A549 (cell line): ENCODE measurements at regions not wholly inside any gene's neighbourhood (a gene's known extent, or its start where the extent isn't known, plus 50 kb on each side); places are given as distances from the start of the nearest gene placed in this dataset.

Experiments used
- ATAC-seq, 2 experiments: fragments of 200-7000 bp in 1 of 2; fragments of >200 bp in 1 of 2; cut with Nextera tagmentation in 1 of 2; cut with Tn5 transposase in 1 of 2; 3 replicates each; pipeline versions ENCODE4 v1.8.0 to v1.9.1; 2018 to 2020; ENCODE audit warnings: mild to moderate bottlenecking in 1 of 2, moderate library complexity in 1 of 2
- CTCF ChIA-PET: fragments of 300-600 bp; sonication (Branson Sonifier 250); formaldehyde crosslinking; extraction: SDS; loops from one replicate; lab custom pipeline; 2021; ENCODE audit warnings: antibody characterized with exemption, inconsistent platforms; lab: Yijun Ruan, JAX
- POLR2A ChIA-PET: fragments of 350-600 bp; formaldehyde crosslinking; extraction: SDS; loops from one replicate; lab custom pipeline; 2021; ENCODE audit warnings: antibody characterized with exemption, inconsistent platforms; lab: Yijun Ruan, JAX
- DNase-seq, 2 experiments: peaks; one replicate each; pipeline versions ENCODE4 v3.0.0 to v3.0.0-alpha.2; 2011 to 2016; ENCODE audit warnings: low read depth in 1 of 2, low spot score in 1 of 2
- FAIRE-seq: peaks from 2 replicates; lab custom pipeline; 2011; peaks lifted over from hg19 to GRCh38; lab: Jason Lieb, UNC
- H3K27ac ChIP-seq, 2 experiments: fragments of >200 bp; sonication (Bioruptor Twin); formaldehyde crosslinking; 3 replicates each; pipeline ENCODE4 v1.5.1; 2016 to 2017
- H3K4me1 ChIP-seq: fragments of >200 bp; sonication (Bioruptor Twin); formaldehyde crosslinking; 3 replicates; pipeline ENCODE4 v1.6.1; 2016
- H3K4me2 ChIP-seq: fragments of >200 bp; sonication (Bioruptor Twin); formaldehyde crosslinking; 3 replicates; pipeline ENCODE4 v1.6.1; 2016
- H3K4me3 ChIP-seq: fragments of >200 bp; sonication (Bioruptor Twin); formaldehyde crosslinking; 3 replicates; pipeline ENCODE4 v1.5.1; 2016
- H3K9me3 ChIP-seq: fragments of >200 bp; sonication (Bioruptor Twin); formaldehyde crosslinking; 3 replicates; pipeline ENCODE4 v1.6.1; 2016
- ATOH8 ChIP-seq: fragments of 250-450 bp; sonication (Bioruptor Pico); IDR thresholded peaks from 2 replicates; pipeline ENCODE4 v1.5.0; 2020; ENCODE audit warnings: low read depth, mild to moderate bottlenecking, moderate library complexity
- BHLHE40 ChIP-seq: IDR thresholded peaks from 2 replicates; pipeline ENCODE4 v1.6.1; 2012; ENCODE audit warnings: low read depth, low read length, inconsistent platforms
- CBX8 ChIP-seq: fragments of 200-600 bp; sonication (generic); IDR thresholded peaks from 2 replicates; pipeline ENCODE4 v1.6.1; 2016
- CEBPB ChIP-seq, 2 experiments: fragments of >200 bp in 1 of 2; sonication (Bioruptor Twin) in 1 of 2; formaldehyde crosslinking in 1 of 2; IDR thresholded peaks; 2 replicates each; pipeline ENCODE4 v1.6.1; 2012 to 2016
- ELK1 ChIP-seq: fragments of 150-350 bp; IDR thresholded peaks from 2 replicates; pipeline ENCODE4 v1.6.1; 2014; ENCODE audit warnings: low read depth, mild to moderate bottlenecking, low read length
- EP300 ChIP-seq, 2 experiments: fragments of >200 bp; sonication (Bioruptor Twin); formaldehyde crosslinking; IDR thresholded peaks; 2 replicates in 1 of 2; 3 replicates in 1 of 2; pipeline ENCODE4 v1.6.1; 2016 to 2017
- GATA3 ChIP-seq: IDR thresholded peaks from 2 replicates; pipeline ENCODE4 v1.6.1; 2012; ENCODE audit warnings: borderline replicate concordance
- HDAC2 ChIP-seq: fragments of 200-600 bp; sonication (generic); IDR thresholded peaks from 2 replicates; pipeline ENCODE4 v1.6.1; 2016
- JUNB ChIP-seq: fragments of >200 bp; sonication (Bioruptor Twin); formaldehyde crosslinking; IDR thresholded peaks from 2 replicates; pipeline ENCODE4 v1.6.1; 2016
- MAFK ChIP-seq: fragments of 450-650 bp; IDR thresholded peaks from 2 replicates; pipeline ENCODE4 v1.6.1; 2014; ENCODE audit not compliant: partially characterized antibody
- NFE2L2 ChIP-seq: fragments of 150-350 bp; conservative IDR thresholded peaks from 2 replicates; pipeline ENCODE4 v1.6.1; 2014; ENCODE audit warnings: low read length
- NPAS2 ChIP-seq: fragments of 250-450 bp; sonication (Bioruptor Pico); IDR thresholded peaks from 2 replicates; pipeline ENCODE4 v1.8.0; 2022; ENCODE audit warnings: mild to moderate bottlenecking, moderate library complexity, borderline replicate concordance
- POLR2A ChIP-seq: IDR thresholded peaks from 2 replicates; pipeline ENCODE4 v1.6.1; 2012; ENCODE audit warnings: mild to moderate bottlenecking, low read length
- POLR2AphosphoS2 ChIP-seq: conservative IDR thresholded peaks from 2 replicates; pipeline ENCODE4 v1.6.1; 2012; ENCODE audit warnings: low read length, improper control_type of control experiment, inconsistent platforms
- TFCP2L1 ChIP-seq: fragments of 250-450 bp; sonication (Bioruptor Pico); IDR thresholded peaks from 2 replicates; pipeline ENCODE4 v1.5.0; 2021; ENCODE audit warnings: mild to moderate bottlenecking
- USF2 ChIP-seq: fragments of 450-650 bp; IDR thresholded peaks from 2 replicates; pipeline ENCODE4 v1.6.1; 2014; ENCODE audit warnings: antibody characterized with exemption
- ZNF302 ChIP-seq: fragments of 250-450 bp; sonication (Bioruptor Pico); IDR thresholded peaks from 2 replicates; pipeline ENCODE4 v1.9.0; 2021; ENCODE audit warnings: inconsistent platforms, mild to moderate bottlenecking, moderate library complexity
- ZSCAN20 ChIP-seq: fragments of 250-450 bp; sonication (Bioruptor Pico); IDR thresholded peaks from 2 replicates; pipeline ENCODE4 v1.8.0; 2022; ENCODE audit warnings: mild to moderate bottlenecking, moderate library complexity
- WGBS: methylation state at CpG from one replicate; pipeline ENCODE4 v1.1.6; 2017; ENCODE audit errors: missing lambda C conversion rate; 5-methylcytosine and 5-hydroxymethylcytosine counted together
- small RNA-seq, 6 experiments: library from RNA; depleted of rRNA; stranded (forward); fragments of <200 nt; gene quantifications; one replicate each; pipeline ENCODE3, GENCODE V24; 2012
- TF ChIP-seq, protein P1 (sequence below): fragments of >200 bp; sonication (Bioruptor Twin); formaldehyde crosslinking; IDR thresholded peaks from 3 replicates; pipeline ENCODE4 v1.6.1; 2016
- TF ChIP-seq, protein P2 (sequence below): fragments of 250-450 bp; sonication (Bioruptor Pico); IDR thresholded peaks from 2 replicates; pipeline ENCODE4 v1.5.0; 2021; ENCODE audit warnings: mild to moderate bottlenecking, moderate library complexity, borderline replicate concordance
- TF ChIP-seq, protein P3 (sequence below): IDR thresholded peaks from 2 replicates; pipeline ENCODE4 v1.6.1; 2012

GRCh38 chr9:93391898-93392297, 59.6 kb upstream of the FAM120A start:
- DNase-seq = no peak
- POLR2A ChIA-PET = no interaction called here
- no peak overlapping the region for H3K27ac ChIP-seq
- ATAC-seq = no peak
- H3K4me2 ChIP-seq = no peak overlapping the region
- WGBS = 56% methylated on average over 6 of the region's 6 CpGs
- H3K4me3 ChIP-seq = no peak overlapping the region
- CTCF ChIA-PET = interaction anchor here (0.8 to 1.5 kb wide), 2 partner anchors 15 to 27 kb away, joined by 3 read pairs; no protein-coding TSS in a partner anchor
- no peaks in the 10 kb centered on the region for H3K9me3 ChIP-seq
- FAIRE-seq = no peak
- TF ChIP-seq TFCP2L1 = no peak
- TF ChIP-seq ZNF302 (CRISPR knock-in tag) = no peak
- TF ChIP-seq POLR2AphosphoS2 = no peak
- no peak for TF ChIP-seq ELK1
- TF ChIP-seq NFE2L2 = no peak
- TF ChIP-seq ATOH8 (CRISPR knock-in tag) = no peak
- no peak for TF ChIP-seq HDAC2
- no peak for TF ChIP-seq POLR2A
- TF ChIP-seq GATA3 = no peak
- TF ChIP-seq BHLHE40 = no peak
- no peak for TF ChIP-seq CBX8
- no peak for TF ChIP-seq EP300 (IDR thresholded peaks at IDR 0.05)
- TF ChIP-seq, all 56 proteins: peak for 0
- no peaks in the 10 kb centered on the region for H3K4me1 ChIP-seq

DNA sequence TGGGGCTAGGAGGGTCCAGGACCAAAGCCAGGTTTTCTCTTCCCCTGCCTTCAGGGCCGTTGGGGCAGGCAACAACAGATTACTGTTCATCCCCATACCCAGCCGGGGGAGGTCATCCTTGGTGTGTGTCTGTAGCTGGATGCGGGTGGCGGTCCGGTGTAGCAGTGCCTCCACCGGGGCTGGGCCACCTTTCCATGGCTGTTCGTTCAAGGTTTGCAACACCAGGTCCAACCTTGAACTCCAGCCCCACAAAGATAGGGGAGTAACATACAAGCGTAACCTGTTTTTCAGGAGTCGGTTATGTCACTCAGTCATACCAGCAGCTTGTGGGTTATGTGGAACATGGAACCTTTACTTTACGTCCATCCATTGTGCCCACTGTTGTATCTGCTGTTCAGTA, 58.5 kb upstream of the FAM120A start:
- 75% methylated on average over 10 of the region's 10 CpGs for whole genome bisulfite sequencing
- TF ChIP-seq ZSCAN20 (CRISPR knock-in tag) (no peak), JUNB (no peak), TFCP2L1 (no peak), NPAS2 (CRISPR knock-in tag) (no peak), MAFK (no peak), USF2 (no peak), CEBPB (IDR thresholded peaks at IDR 0.05) (no peak)
- TF ChIP-seq, protein P1, sequence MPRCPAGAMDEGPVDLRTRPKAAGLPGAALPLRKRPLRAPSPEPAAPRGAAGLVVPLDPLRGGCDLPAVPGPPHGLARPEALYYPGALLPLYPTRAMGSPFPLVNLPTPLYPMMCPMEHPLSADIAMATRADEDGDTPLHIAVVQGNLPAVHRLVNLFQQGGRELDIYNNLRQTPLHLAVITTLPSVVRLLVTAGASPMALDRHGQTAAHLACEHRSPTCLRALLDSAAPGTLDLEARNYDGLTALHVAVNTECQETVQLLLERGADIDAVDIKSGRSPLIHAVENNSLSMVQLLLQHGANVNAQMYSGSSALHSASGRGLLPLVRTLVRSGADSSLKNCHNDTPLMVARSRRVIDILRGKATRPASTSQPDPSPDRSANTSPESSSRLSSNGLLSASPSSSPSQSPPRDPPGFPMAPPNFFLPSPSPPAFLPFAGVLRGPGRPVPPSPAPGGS = no peak
- TF ChIP-seq, protein P2, sequence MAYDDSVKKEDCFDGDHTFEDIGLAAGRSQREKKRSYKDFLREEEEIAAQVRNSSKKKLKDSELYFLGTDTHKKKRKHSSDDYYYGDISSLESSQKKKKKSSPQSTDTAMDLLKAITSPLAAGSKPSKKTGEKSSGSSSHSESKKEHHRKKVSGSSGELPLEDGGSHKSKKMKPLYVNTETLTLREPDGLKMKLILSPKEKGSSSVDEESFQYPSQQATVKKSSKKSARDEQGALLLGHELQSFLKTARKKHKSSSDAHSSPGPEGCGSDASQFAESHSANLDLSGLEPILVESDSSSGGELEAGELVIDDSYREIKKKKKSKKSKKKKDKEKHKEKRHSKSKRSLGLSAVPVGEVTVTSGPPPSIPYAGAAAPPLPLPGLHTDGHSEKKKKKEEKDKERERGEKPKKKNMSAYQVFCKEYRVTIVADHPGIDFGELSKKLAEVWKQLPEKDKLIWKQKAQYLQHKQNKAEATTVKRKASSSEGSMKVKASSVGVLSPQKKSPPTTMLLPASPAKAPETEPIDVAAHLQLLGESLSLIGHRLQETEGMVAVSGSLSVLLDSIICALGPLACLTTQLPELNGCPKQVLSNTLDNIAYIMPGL (CRISPR knock-in tag) = no peak
- TF ChIP-seq, protein P3, sequence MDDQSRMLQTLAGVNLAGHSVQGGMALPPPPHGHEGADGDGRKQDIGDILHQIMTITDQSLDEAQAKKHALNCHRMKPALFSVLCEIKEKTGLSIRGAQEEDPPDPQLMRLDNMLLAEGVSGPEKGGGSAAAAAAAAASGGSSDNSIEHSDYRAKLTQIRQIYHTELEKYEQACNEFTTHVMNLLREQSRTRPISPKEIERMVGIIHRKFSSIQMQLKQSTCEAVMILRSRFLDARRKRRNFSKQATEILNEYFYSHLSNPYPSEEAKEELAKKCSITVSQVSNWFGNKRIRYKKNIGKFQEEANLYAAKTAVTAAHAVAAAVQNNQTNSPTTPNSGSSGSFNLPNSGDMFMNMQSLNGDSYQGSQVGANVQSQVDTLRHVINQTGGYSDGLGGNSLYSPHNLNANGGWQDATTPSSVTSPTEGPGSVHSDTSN = no peak
- CTCF ChIA-PET = no interaction called here
- no peak overlapping the region for H3K4me2 ChIP-seq
- POLR2A ChIA-PET = no interaction called here
- ATAC-seq = no peak
- no peaks in the 10 kb centered on the region for H3K9me3 ChIP-seq
- FAIRE-seq = no peak
- H3K4me3 ChIP-seq = no peak overlapping the region
- no peak for DNase-seq
- H3K4me1 ChIP-seq = 0 out of 3 replicates have a peak, but pooled peaks cover 7% of the 10 kb centered on the region
- no peak overlapping the region for H3K27ac ChIP-seq

Small RNA genes lying in the stretch of these regions (small RNA-seq; reads per million reads assigned to genes)
- gene RNU6-829P = 0 reads per million in 6 experiments
